GM12878 (cell line): ENCODE measurements at regions not wholly inside any gene's neighbourhood (a gene's known extent, or its start where the extent isn't known, plus 50 kb on each side); places are given as distances from the start of the nearest gene placed in this dataset.

ENCODE experiments used
- ATAC-seq: fragments of 200-7000 bp; cut with Tn5 transposase; 3 replicates; pipeline ENCODE4 v1.9.1; 2020; ENCODE audit warnings: mild to moderate bottlenecking, moderate library complexity
- BruUV-seq: library from RNA; stranded (reverse); fragments of 400-500 nt; replicated peaks from 2 replicates; lab custom pipeline; 2021; lab: Mats Ljungman, UMichigan
- CTCF ChIA-PET: fragments of 300-600 bp; sonication (Branson Sonifier 250); formaldehyde crosslinking; extraction: SDS; loops from one replicate; lab custom pipeline; 2021; ENCODE audit warnings: inconsistent platforms; lab: Yijun Ruan, JAX
- POLR2A ChIA-PET: fragments of 350-600 bp; formaldehyde crosslinking; extraction: SDS; loops from one replicate; lab custom pipeline; 2021; ENCODE audit warnings: inconsistent platforms; lab: Charles Lee
- RAD21 ChIA-PET: fragments of 300-600 bp; sonication (Branson Sonifier 250); formaldehyde crosslinking; loops from one replicate; lab custom pipeline; 2023; ENCODE audit warnings: antibody characterized with exemption; ENCODE audit not compliant: unreplicated experiment; lab: Charles Lee
- SMC1A ChIA-PET: fragments of 300-600 bp; sonication (Branson Sonifier 250); formaldehyde crosslinking; loops from one replicate; lab custom pipeline; 2023; ENCODE audit not compliant: unreplicated experiment, uncharacterized antibody; lab: Charles Lee
- DNase-seq: peaks from one replicate; pipeline ENCODE4 v3.0.0-alpha.2; 2011; ENCODE audit warnings: low read depth, low spot score
- FAIRE-seq: peaks from 3 replicates; lab custom pipeline; 2011; peaks lifted over from hg19 to GRCh38; lab: Jason Lieb, UNC
- H2AFZ ChIP-seq: 2 replicates; pipeline ENCODE4 v1.6.0; 2011; ENCODE audit warnings: low read depth, low read length, control low read depth; ENCODE audit not compliant: control insufficient read depth
- H3K27ac ChIP-seq: 2 replicates; pipeline ENCODE4 v1.5.1; 2011; ENCODE audit warnings: control low read depth; ENCODE audit not compliant: control insufficient read depth, insufficient read depth
- H3K27me3 ChIP-seq, 2 experiments: replicated peaks in 1 of 2; 2 replicates each; pipeline versions ENCODE4 v1.6.0 to v1.6.1; 2011; ENCODE audit warnings: low read length in 1 of 2; ENCODE audit not compliant: control insufficient read depth in 2 of 2, insufficient read depth in 2 of 2
- H3K36me3 ChIP-seq, 2 experiments: 2 replicates each; pipeline ENCODE4 v1.5.1; 2011; ENCODE audit warnings: low read length in 1 of 2; ENCODE audit not compliant: control insufficient read depth in 2 of 2, insufficient read depth in 2 of 2
- H3K4me1 ChIP-seq: 2 replicates; pipeline ENCODE4 v1.6.1; 2011; ENCODE audit warnings: mild to moderate bottlenecking, low read length, moderate library complexity, mixed read lengths; ENCODE audit not compliant: control insufficient read depth, insufficient read depth
- H3K4me2 ChIP-seq: 2 replicates; pipeline ENCODE4 v1.6.0; 2011; ENCODE audit warnings: control low read depth; ENCODE audit not compliant: control insufficient read depth, insufficient read depth
- H3K4me3 ChIP-seq: fragments of 200-600 bp; sonication (generic); 2 replicates; pipeline ENCODE4 v1.5.1; 2016
- H3K79me2 ChIP-seq: 2 replicates; pipeline ENCODE4 v1.6.0; 2011; ENCODE audit warnings: low read length; ENCODE audit not compliant: control insufficient read depth, insufficient read depth
- H3K9ac ChIP-seq: 2 replicates; pipeline ENCODE4 v1.8.0; 2011; ENCODE audit warnings: low read length, control low read depth, mixed read lengths; ENCODE audit not compliant: control insufficient read depth, insufficient read depth
- H3K9me3 ChIP-seq: replicated peaks from 3 replicates; pipeline ENCODE4 v1.5.1; 2011; ENCODE audit warnings: mild to moderate bottlenecking, low read length; ENCODE audit not compliant: control insufficient read depth, insufficient read depth
- H4K20me1 ChIP-seq: 2 replicates; pipeline ENCODE4 v1.6.0; 2011; ENCODE audit not compliant: control insufficient read depth, insufficient read depth
- ATF2 ChIP-seq: IDR thresholded peaks from 2 replicates; pipeline ENCODE4 v1.6.1; 2012; ENCODE audit warnings: low read length, inconsistent platforms
- BMI1 ChIP-seq: fragments of 450-650 bp; IDR thresholded peaks from 2 replicates; pipeline ENCODE4 v1.6.1; 2016; ENCODE audit warnings: mild to moderate bottlenecking, moderate library complexity, borderline replicate concordance
- CHD2 ChIP-seq: IDR thresholded peaks from 2 replicates; pipeline ENCODE4 v1.6.1; 2011; ENCODE audit warnings: low read depth, low read length, improper control_type of control experiment, borderline replicate concordance
- E2F4 ChIP-seq: IDR thresholded peaks from 2 replicates; pipeline ENCODE4 v1.6.1; 2012; ENCODE audit warnings: low read depth, low read length, improper control_type of control experiment
- RAD21 ChIP-seq: IDR thresholded peaks from 2 replicates; pipeline ENCODE4 v1.6.1; 2011; ENCODE audit warnings: mild to moderate bottlenecking, low read depth, low read length, moderate library complexity; ENCODE audit not compliant: insufficient read depth
- SKIL ChIP-seq: fragments of 450-650 bp; IDR thresholded peaks from 2 replicates; pipeline ENCODE4 v1.6.1; 2017; ENCODE audit warnings: mild to moderate bottlenecking, low read depth, inconsistent platforms; ENCODE audit not compliant: poor library complexity, severe bottlenecking
- SRF ChIP-seq, 2 experiments: IDR thresholded peaks; 2 replicates each; pipeline ENCODE4 v1.6.1; 2011; ENCODE audit warnings: low read depth in 2 of 2, low read length in 2 of 2, mild to moderate bottlenecking in 1 of 2, moderate library complexity in 1 of 2
- TBL1XR1 ChIP-seq: IDR thresholded peaks from 2 replicates; pipeline ENCODE4 v1.6.1; 2012; ENCODE audit warnings: low read depth, low read length, improper control_type of control experiment
- TCF3 ChIP-seq: IDR thresholded peaks from 2 replicates; pipeline ENCODE4 v1.6.1; 2012; ENCODE audit warnings: low read depth, mild to moderate bottlenecking, low read length, borderline replicate concordance; ENCODE audit not compliant: insufficient read depth
- TCF7 ChIP-seq: IDR thresholded peaks from 2 replicates; pipeline ENCODE4 v1.6.1; 2014; ENCODE audit warnings: antibody characterized with exemption, borderline replicate concordance
- USF1 ChIP-seq: IDR thresholded peaks from 2 replicates; pipeline ENCODE4 v1.6.1; 2011; ENCODE audit warnings: borderline replicate concordance, low read depth, mild to moderate bottlenecking, moderate library complexity, mixed read lengths, low read length; ENCODE audit not compliant: insufficient read depth; ENCODE audit errors: extremely low read length
- ZBTB11 ChIP-seq: fragments of 450-650 bp; formaldehyde crosslinking; IDR thresholded peaks from 2 replicates; pipeline ENCODE4 v1.5.0; 2022; ENCODE audit warnings: mild to moderate bottlenecking, missing genetic modification characterization
- ZNF274 ChIP-seq: IDR thresholded peaks from one replicate; pipeline ENCODE4 v1.8.0; 2011; ENCODE audit not compliant: insufficient read length, insufficient read depth
- WGBS: methylation state at CpG from one replicate; pipeline ENCODE4 v1.1.6; 2016; ENCODE audit warnings: low lambda C conversion rate; ENCODE audit not compliant: insufficient replicate concordance, insufficient coverage; ENCODE audit errors: missing lambda C conversion rate; 5-methylcytosine and 5-hydroxymethylcytosine counted together
- in situ Hi-C: fragments of 300-500 bp; cut with MboI; formaldehyde crosslinking; loops from 9 replicates; pipeline ENCODE4 v1.14.3; 2018; ENCODE audit warnings: mixed read lengths
- intact Hi-C: fragments of 100-400 bp; cut with micrococcal nuclease; formaldehyde crosslinking; loops from one replicate; pipeline ENCODE4 v1.14.2; 2022; ENCODE audit not compliant: unreplicated experiment

GRCh38 chr3:27578032-27578431 is 93.8 kb upstream of the SLC4A7 start (continued):
- TF ChIP-seq TCF7: no peak

GRCh38 chr3:27577504-27577903 is 93.3 kb upstream of the SLC4A7 start:
- Histone ChIP-seq H3K27me3 (no peaks in the 10 kb centered on the region), H2AFZ (no peak overlapping the region), H3K4me3 (no peak overlapping the region), H3K9me3 (no peaks in the 10 kb centered on the region), H4K20me1 (no peaks in the 10 kb centered on the region), H3K36me3 (no peaks in the 10 kb centered on the region), H3K9ac (no peak overlapping the region), H3K27ac (no peak overlapping the region), H3K79me2 (no peaks in the 10 kb centered on the region), H3K4me1 (no peaks in the 10 kb centered on the region), H3K4me2 (no peak overlapping the region)
- POLR2A ChIA-PET: interaction anchor here (0.6 kb wide), 1 partner anchor 767 kb away, joined by 3 read pairs; no protein-coding TSS in a partner anchor
- no peak for DNase-seq
- RAD21 ChIA-PET: interaction anchor here (1.1 kb wide), 1 partner anchor 67 kb away, joined by 4 read pairs; no protein-coding TSS in a partner anchor
- SMC1A ChIA-PET: interaction anchor here (0.7 to 1.1 kb wide), 2 partner anchors 49 to 1900 kb away, joined by 3 read pairs; no protein-coding TSS in a partner anchor
- BruUV-seq: no TSS peak
- intact Hi-C loops (no loop called here), in situ Hi-C loops (no loop called here)
- WGBS: 58% methylated on average over 5 of the region's 5 CpGs
- no peak for ATAC-seq
- no peak for FAIRE-seq
- CTCF ChIA-PET: interaction anchor here (1.5 kb wide), 1 partner anchor 14 kb away, joined by 5 read pairs; no protein-coding TSS in a partner anchor
- TF ChIP-seq CHD2: no peak
- TF ChIP-seq ZNF274: no peak
- TF ChIP-seq TCF3: no peak
- TF ChIP-seq USF1: no peak
- no peak for TF ChIP-seq ZBTB11 (CRISPR knock-in tag)
- no peak for TF ChIP-seq E2F4
- TF ChIP-seq SKIL: no peak
- TF ChIP-seq BMI1: no peak
- TF ChIP-seq RAD21: no peak
- TF ChIP-seq SRF (IDR thresholded peaks at IDR 0.05; ENCODE audit: low read depth in 2 of 2, low read length in 2 of 2): no peak
- TF ChIP-seq TBL1XR1: no peak
- no peak for TF ChIP-seq ATF2
